BLaER1 treated with 17β-estradiol and CSF1 and Interleukin-3, amounts not matched to agents 10 nM and 100 nM (cell line): ENCODE measurements at regions not wholly inside any gene's neighbourhood (a gene's known extent, or its start where the extent isn't known, plus 50 kb on each side); places are given as distances from the start of the nearest gene placed in this dataset.

Experiments used
- H3K27ac ChIP-seq, 11 experiments: shearing (Covaris generic); formaldehyde crosslinking; 2 replicates each; pipeline ENCODE4 v1.8.1; 2022
- H3K27me3 ChIP-seq, 11 experiments: shearing (Covaris generic); formaldehyde crosslinking; 2 replicates each; pipeline ENCODE4 v1.8.1; 2022
- H3K36me3 ChIP-seq, 11 experiments: shearing (Covaris generic); formaldehyde crosslinking; 2 replicates each; pipeline ENCODE4 v1.8.1; 2022
- H3K4me1 ChIP-seq, 10 experiments: shearing (Covaris generic); formaldehyde crosslinking; 2 replicates each; pipeline ENCODE4 v1.8.1; 2022
- H3K4me2 ChIP-seq, 11 experiments: shearing (Covaris generic); formaldehyde crosslinking; 2 replicates each; pipeline ENCODE4 v1.8.1; 2022
- H3K4me3 ChIP-seq, 10 experiments: shearing (Covaris generic); formaldehyde crosslinking; 2 replicates each; pipeline ENCODE4 v1.8.1; 2022
- H3K9ac ChIP-seq, 11 experiments: shearing (Covaris generic); formaldehyde crosslinking; 2 replicates each; pipeline ENCODE4 v1.8.1; 2022
- H3K9me3 ChIP-seq, 11 experiments: shearing (Covaris generic); formaldehyde crosslinking; replicated peaks in 1 of 11; 2 replicates each; pipeline ENCODE4 v1.8.1; 2022
- H4K20me1 ChIP-seq, 11 experiments: shearing (Covaris generic); formaldehyde crosslinking; 2 replicates each; pipeline ENCODE4 v1.8.1; 2022
- Cebpa-rat ChIP-seq, 11 experiments: shearing (Covaris generic); IDR thresholded peaks; 2 replicates each; pipeline ENCODE4 v1.8.1; 2022

DNA sequence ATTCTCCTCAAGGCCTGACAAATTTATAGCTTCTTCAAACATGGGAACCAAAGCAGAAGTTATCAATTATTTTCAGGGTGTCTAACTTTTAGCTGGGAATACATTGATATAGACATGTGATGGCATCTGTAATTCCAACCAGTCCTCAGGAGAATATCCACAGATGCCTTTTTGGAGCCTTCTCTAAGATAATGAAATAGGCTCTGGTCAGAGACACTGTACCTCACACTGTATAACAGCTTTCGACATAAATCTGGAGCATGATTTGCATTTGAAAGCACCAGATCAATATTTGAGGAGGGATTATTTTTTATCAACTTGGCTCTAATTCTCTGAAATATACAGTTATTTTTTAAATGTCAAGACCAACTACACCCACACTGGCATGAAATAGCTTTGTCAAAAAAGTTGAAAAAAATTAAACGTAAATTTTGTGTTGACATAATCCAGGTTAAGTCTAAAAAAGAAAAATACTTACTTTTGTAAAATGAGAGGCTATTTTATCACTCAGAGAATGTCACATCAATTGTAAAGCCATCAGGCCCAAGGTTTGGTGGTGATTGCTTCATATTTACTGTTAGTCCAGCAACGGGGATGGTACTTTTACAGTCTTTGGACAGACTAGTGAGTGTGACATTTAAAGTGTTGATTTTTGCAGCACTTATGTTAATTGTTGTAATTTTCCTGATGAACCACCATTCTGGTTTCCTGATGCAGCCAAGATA lies 177.0 kb upstream of the SP8 start:
- Histone ChIP-seq H3K4me2 (no peak overlapping the region), H3K4me1 (no peaks in the 10 kb centered on the region), H3K27me3 (no peaks in the 10 kb centered on the region), H3K9ac (no peak overlapping the region), H3K4me3 (no peak overlapping the region), H3K9me3 (no peaks in the 10 kb centered on the region), H4K20me1 (no peaks in the 10 kb centered on the region), H3K36me3 (no peaks in the 10 kb centered on the region), H3K27ac (no peak overlapping the region)
- TF ChIP-seq Cebpa-rat (IDR thresholded peaks at IDR 0.05) = no peak

DNA sequence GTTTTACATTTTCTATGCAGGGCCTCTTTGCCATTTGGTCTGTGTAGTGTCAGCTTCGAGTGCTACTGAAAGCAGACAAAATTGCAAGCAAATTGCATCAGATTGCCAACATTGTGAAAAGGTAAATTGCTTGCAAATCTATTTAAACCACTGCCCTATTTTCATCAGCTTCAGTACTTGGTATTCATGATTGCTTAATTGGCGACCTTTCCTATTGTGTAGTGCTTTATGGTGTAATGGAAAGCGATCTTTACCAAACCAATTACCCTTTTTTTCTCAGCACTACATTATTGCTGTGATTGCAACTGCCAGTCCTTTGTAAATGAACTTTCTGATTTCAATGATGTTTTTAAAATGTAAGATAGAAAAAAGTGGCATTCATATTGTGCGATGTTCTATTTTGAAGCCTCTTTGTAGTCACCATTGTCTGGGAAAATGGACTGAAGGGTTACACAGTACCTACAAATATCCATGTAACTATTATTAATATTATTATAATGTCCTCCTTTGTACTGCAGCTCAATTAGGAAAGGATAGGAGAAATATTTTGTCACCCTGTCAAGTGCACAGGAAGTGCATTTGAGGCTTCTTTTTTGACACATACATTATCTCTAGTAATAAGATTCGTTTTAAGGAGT lies 177.7 kb upstream of the SP8 start:
- Histone ChIP-seq H3K27ac (no peak overlapping the region), H4K20me1 (no peaks in the 10 kb centered on the region), H3K27me3 (no peaks in the 10 kb centered on the region), H3K36me3 (no peaks in the 10 kb centered on the region), H3K4me1 (no peaks in the 10 kb centered on the region), H3K4me2 (no peak overlapping the region), H3K9me3 (no peaks in the 10 kb centered on the region), H3K4me3 (no peak overlapping the region), H3K9ac (no peak overlapping the region)
- TF ChIP-seq Cebpa-rat (IDR thresholded peaks at IDR 0.05) = no peak

DNA sequence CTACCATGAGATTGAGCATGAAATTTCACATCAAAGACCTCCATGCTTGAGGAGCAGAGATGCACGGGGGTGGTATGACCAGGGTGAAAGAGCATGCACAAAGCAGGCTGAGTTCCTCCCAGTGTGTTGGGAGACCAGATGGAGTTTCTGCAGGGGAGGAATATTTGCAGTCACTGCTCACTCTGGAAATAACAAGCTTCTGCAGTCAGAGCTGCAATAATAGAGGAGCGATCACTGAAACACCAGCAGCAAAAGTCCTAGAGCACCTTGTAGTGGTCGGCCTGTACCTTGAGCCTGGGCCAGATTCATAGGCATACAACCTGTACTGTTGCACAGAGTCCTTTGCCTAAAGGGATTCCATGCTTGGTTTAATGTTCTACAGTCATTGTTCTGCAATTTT lies 184.5 kb upstream of the SP8 start:
- H3K9ac ChIP-seq = no peak overlapping the region
- H3K4me3 ChIP-seq = no peak overlapping the region
- no peaks in the 10 kb centered on the region for H4K20me1 ChIP-seq
- no peak overlapping the region for H3K27ac ChIP-seq
- TF ChIP-seq Cebpa-rat (IDR thresholded peaks at IDR 0.05) = no peak
- H3K36me3 ChIP-seq = no peaks in the 10 kb centered on the region
- no peaks in the 10 kb centered on the region for H3K27me3 ChIP-seq
- H3K9me3 ChIP-seq = no peaks in the 10 kb centered on the region
- H3K4me2 ChIP-seq = no peak overlapping the region
- H3K4me1 ChIP-seq = no peaks in the 10 kb centered on the region

DNA sequence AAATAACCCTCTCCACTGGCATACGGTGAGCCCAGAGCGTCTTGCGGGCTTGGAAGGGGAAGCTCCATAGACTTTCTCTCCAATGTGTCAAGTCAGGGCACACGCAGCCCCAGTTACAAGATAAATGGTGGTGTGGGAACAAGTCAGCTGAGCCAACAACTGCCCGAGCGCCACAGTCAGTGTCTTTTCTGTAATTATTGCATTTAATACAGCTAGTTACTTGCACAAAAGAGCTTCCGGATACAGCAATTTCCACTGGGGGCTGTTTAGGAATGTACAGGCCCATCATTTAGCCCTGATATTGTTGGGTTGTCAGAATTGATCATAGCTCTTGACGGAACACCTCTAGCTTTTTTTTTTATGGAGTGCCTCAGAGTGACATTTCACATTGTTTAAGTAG lies 193.5 kb upstream of the SP8 start:
- Histone ChIP-seq H3K4me1 (no peaks in the 10 kb centered on the region), H4K20me1 (no peaks in the 10 kb centered on the region), H3K9me3 (no peaks in the 10 kb centered on the region), H3K4me2 (no peak overlapping the region), H3K36me3 (no peaks in the 10 kb centered on the region), H3K27ac (no peak overlapping the region), H3K9ac (no peak overlapping the region), H3K4me3 (no peak overlapping the region), H3K27me3 (no peaks in the 10 kb centered on the region)
- TF ChIP-seq Cebpa-rat (IDR thresholded peaks at IDR 0.05) = no peak

DNA sequence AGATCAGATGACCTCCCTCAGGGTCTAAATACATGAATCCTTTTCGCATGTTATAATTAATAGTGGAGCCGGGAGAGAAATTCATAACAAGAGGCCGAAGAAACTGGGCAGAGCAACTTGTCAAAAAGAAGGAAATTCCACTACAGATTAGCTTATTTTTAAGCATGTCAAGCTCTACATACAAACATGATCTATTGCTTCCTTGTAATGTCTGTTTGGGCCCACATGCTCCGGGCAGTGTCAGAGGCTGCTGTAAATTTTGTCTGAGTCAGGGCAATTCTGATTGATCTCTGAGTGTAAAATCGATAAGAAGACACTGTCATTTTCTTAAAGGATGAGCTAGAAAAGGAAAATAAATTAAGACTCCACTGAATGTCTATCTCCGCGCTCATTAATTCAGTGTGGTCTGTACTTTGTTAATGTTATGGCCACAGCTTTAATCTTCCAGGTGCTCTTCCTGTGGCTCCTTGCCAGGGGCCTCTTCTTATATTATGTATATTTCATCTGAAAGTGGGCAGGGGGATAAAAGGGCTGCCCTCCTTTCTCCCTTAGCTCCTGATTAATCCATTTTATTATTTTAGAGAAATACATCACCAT lies 194.1 kb upstream of the SP8 start:
- Histone ChIP-seq H3K4me2 (no peak overlapping the region), H3K9ac (no peak overlapping the region), H3K4me3 (no peak overlapping the region), H3K27ac (no peak overlapping the region), H4K20me1 (no peaks in the 10 kb centered on the region), H3K4me1 (no peaks in the 10 kb centered on the region), H3K27me3 (no peaks in the 10 kb centered on the region), H3K9me3 (no peaks in the 10 kb centered on the region), H3K36me3 (no peaks in the 10 kb centered on the region)
- no peak for TF ChIP-seq Cebpa-rat (IDR thresholded peaks at IDR 0.05)

DNA sequence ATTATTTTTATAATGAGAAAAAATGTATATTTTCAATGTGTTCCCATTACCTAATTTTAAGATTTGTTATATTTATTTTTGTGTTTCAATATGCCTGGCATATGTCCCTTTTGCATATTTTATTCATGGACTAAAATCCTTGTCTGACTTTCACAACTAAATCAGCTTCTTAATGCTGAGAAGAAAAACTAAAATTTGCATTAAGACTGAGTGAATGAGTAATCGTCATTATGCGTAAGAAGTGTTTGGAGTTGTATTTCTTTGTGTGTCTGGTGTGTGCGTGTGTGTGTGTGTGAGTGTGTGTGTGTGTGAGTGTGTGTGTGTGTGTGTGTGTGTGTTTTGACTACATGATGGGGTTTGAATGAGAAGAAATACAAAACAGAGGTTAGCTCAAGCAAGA lies 201.7 kb upstream of the SP8 start:
- no peaks in the 10 kb centered on the region for H4K20me1 ChIP-seq
- no peak overlapping the region for H3K9ac ChIP-seq
- no peak overlapping the region for H3K4me3 ChIP-seq
- H3K9me3 ChIP-seq = peaks cover 0 to 11% (median 4%) of the 10 kb centered on the region in 11 experiments; a peak in 11 of 22 replicates
- H3K4me2 ChIP-seq = no peak overlapping the region
- peaks cover 0 to 6% (median 0%) of the 10 kb centered on the region in 10 experiments; a peak in 3 of 20 replicates for H3K4me1 ChIP-seq
- TF ChIP-seq Cebpa-rat (IDR thresholded peaks at IDR 0.05) = no peak
- H3K27ac ChIP-seq = no peak overlapping the region
- no peaks in the 10 kb centered on the region for H3K36me3 ChIP-seq
- H3K27me3 ChIP-seq = no peaks in the 10 kb centered on the region

DNA sequence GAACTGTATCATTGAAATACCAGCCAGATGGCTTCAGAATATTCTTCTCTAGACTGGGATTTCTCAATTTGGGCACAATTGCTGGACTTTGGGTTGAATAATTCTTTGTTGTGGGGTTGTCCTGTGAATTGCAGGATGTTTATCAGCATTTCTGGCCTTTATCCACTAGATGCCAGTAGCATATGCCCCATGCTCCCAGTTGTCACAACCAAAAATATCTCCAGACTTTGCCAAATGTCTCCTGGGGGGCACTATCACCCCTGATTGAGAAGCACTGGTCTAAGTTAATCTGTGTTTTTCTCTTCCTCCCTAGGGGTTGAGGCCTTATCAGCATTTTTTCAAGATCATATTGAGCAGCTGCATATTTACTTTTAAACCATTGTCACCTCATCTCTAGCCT lies 204.9 kb upstream of the SP8 start:
- Histone ChIP-seq H3K36me3 (no peaks in the 10 kb centered on the region), H3K27ac (no peak overlapping the region), H3K4me1 (peaks cover 0 to 6% (median 0%) of the 10 kb centered on the region in 10 experiments; a peak in 3 of 20 replicates), H3K4me3 (no peak overlapping the region), H4K20me1 (no peaks in the 10 kb centered on the region), H3K4me2 (peak overlapping the region in 3 of 11 experiments; percentile 3 to 26 (median 17); a peak in 1 of 22 replicates), H3K9ac (no peak overlapping the region), H3K27me3 (no peaks in the 10 kb centered on the region), H3K9me3 (peaks cover 0 to 13% (median 7%) of the 10 kb centered on the region in 11 experiments; a peak in 12 of 22 replicates)
- no peak for TF ChIP-seq Cebpa-rat (IDR thresholded peaks at IDR 0.05)

DNA sequence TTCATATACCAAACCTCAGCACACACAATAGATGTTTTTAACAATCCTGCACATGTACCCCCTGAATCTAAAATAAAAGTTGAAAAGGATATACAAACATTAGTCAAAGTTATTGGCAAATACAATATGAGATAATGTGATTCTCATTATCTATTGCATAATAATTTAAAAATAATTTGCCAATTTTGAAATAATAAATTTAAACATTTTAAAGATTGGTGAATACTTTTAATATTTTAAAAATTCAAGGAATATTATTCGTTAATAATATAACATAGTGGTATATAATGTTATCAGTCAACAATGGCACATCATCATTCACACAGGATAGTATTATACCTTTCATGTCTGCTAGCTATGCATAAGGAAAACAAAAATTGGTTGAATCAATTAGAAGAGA lies 207.0 kb upstream of the SP8 start:
- H3K27me3 ChIP-seq = no peaks in the 10 kb centered on the region

DNA sequence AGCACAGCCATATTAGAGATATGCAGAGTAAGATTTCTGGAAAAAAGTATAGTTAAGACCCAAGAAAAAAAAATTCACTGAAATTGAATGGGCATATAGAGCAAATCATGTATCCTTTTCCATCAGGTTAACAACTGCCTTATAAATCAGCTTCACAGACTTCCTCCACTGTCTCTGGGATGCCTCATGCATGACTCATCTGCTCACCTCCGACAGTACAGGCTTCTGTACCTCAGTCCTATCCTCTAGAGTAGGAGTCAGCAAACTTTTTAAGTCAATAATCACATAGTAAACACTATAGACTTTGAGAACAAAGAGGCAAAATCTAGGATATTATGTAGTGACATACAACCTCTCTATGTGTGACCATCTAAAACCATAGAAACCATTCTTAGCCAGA lies 211.6 kb upstream of the SP8 start:
- peaks cover 2 to 13% (median 8%) of the 10 kb centered on the region in 11 experiments; a peak in 19 of 22 replicates for H3K9me3 ChIP-seq
- TF ChIP-seq Cebpa-rat (IDR thresholded peaks at IDR 0.05) = no peak
- no peaks in the 10 kb centered on the region for H3K27me3 ChIP-seq
- H3K4me1 ChIP-seq = no peaks in the 10 kb centered on the region
- H3K36me3 ChIP-seq = no peaks in the 10 kb centered on the region
- H3K4me2 ChIP-seq = no peak overlapping the region
- H3K27ac ChIP-seq = no peak overlapping the region
- no peak overlapping the region for H3K4me3 ChIP-seq
- H4K20me1 ChIP-seq = no peaks in the 10 kb centered on the region
- no peak overlapping the region for H3K9ac ChIP-seq

More for the DNA sequence above, 207.0 kb upstream of the SP8 start:
- no peaks in the 10 kb centered on the region for H3K36me3 ChIP-seq
- no peak overlapping the region for H3K27ac ChIP-seq
- H3K4me3 ChIP-seq = no peak overlapping the region
- H3K4me2 ChIP-seq = no peak overlapping the region
- H3K9me3 ChIP-seq = peaks cover 0 to 13% (median 7%) of the 10 kb centered on the region in 11 experiments; a peak in 12 of 22 replicates
- H3K4me1 ChIP-seq = peaks cover 0 to 6% (median 0%) of the 10 kb centered on the region in 10 experiments; a peak in 3 of 20 replicates
- no peak for TF ChIP-seq Cebpa-rat (IDR thresholded peaks at IDR 0.05)
- no peak overlapping the region for H3K9ac ChIP-seq
- H4K20me1 ChIP-seq = no peaks in the 10 kb centered on the region
